ENCODE measurements at regions not wholly inside any gene's neighbourhood (a gene's known extent, or its start where the extent isn't known, plus 50 kb on each side); places are given as distances from the start of the nearest gene placed in this dataset.

DNA sequence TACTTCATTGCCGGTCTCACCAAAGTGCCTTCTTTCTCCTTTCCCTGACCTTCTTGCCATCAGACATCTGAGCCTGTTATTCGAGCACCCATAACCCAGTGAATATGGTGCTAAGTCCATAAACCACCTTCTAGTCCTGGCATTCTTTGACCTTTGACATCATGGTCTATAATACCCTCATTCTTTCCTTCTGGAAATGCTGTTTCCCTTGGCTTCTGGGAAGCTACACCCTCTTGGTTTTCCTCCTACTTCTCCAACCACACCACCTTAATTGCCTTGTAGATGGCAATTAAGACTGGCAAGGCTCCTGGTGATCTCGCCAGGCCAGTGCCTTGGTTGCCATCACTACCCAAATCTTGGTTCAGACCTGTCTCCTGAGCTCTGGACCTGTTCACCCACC, 56.1 kb upstream of the TRAK1 start (continued):
- TF ChIP-seq ZNF462 (CRISPR knock-in tag; IDR thresholded peaks at IDR 0.05) (no peak), STAT1 (IDR thresholded peaks at IDR 0.05; ENCODE audit: unreplicated experiment) (no peak), CREB1 (CRISPR knock-in tag; IDR thresholded peaks at IDR 0.05; ENCODE audit: low read depth) (no peak), POLR2AphosphoS5 (IDR thresholded peaks at IDR 0.05; ENCODE audit: low read depth) (no peak), ZNF114 (CRISPR knock-in tag; IDR thresholded peaks at IDR 0.05) (no peak), ZNF331 (CRISPR knock-in tag; IDR thresholded peaks at IDR 0.05; ENCODE audit: low read depth) (no peak)
- TF ChIP-seq, protein P1, sequence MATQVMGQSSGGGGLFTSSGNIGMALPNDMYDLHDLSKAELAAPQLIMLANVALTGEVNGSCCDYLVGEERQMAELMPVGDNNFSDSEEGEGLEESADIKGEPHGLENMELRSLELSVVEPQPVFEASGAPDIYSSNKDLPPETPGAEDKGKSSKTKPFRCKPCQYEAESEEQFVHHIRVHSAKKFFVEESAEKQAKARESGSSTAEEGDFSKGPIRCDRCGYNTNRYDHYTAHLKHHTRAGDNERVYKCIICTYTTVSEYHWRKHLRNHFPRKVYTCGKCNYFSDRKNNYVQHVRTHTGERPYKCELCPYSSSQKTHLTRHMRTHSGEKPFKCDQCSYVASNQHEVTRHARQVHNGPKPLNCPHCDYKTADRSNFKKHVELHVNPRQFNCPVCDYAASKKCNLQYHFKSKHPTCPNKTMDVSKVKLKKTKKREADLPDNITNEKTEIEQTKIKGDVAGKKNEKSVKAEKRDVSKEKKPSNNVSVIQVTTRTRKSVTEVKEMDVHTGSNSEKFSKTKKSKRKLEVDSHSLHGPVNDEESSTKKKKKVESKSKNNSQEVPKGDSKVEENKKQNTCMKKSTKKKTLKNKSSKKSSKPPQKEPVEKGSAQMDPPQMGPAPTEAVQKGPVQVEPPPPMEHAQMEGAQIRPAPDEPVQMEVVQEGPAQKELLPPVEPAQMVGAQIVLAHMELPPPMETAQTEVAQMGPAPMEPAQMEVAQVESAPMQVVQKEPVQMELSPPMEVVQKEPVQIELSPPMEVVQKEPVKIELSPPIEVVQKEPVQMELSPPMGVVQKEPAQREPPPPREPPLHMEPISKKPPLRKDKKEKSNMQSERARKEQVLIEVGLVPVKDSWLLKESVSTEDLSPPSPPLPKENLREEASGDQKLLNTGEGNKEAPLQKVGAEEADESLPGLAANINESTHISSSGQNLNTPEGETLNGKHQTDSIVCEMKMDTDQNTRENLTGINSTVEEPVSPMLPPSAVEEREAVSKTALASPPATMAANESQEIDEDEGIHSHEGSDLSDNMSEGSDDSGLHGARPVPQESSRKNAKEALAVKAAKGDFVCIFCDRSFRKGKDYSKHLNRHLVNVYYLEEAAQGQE (IDR thresholded peaks at IDR 0.05; ENCODE audit: unreplicated experiment), result no peak
